NCI-H2081 (cell line): ENCODE measurements at regions not wholly inside any gene's neighbourhood (a gene's known extent, or its start where the extent isn't known, plus 50 kb on each side); places are given as distances from the start of the nearest gene placed in this dataset.
"Not testable (repeated sequence)": the region's sequence is repeated elsewhere in the genome, so short reads cannot be mapped to it uniquely, and the experiment has no call there.

Experiments used
- DNase-seq, 2 experiments: peaks; one replicate each; lab custom pipeline; 2025; lab: John Stamatoyannopoulos, UW

DNA sequence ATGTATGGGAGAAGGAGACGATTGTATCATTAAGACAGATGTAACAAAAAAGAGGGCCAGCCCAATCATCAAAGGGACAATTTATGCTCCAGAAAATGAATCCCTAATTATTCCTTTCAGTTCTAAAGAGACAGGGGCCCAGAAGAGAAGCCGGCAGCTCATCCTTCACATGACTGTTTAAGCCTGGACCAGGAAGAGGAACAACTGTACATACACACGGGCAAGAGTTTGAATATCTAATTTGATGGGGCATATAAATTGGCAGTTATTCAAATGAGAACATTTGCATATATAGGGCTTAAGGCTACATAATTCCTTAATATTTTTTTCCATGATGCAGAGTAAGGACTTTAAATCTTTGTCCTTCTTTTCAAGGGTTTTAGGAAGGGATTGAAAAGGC, 232.3 kb downstream of the TLE3 start:
- DNase-seq = no peak

DNA sequence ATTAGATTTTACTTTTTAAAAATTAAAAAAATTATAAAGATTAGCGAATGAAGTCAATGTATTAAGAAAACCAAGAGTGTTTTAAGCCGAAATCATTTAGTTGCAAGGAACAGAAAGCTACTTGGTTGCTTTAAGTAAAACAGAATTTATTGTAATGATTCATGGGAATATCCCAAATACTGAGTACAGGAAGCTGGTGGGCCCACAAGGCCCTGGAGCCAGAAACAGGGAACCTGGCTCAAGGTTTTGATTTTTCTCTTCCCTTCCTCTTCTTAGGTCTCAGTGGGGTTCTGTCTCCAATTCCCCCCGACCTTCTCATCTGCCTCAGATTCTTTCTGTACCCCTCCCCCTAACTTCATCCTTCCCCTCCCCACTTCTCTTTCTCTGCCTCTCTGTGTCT, 229.0 kb downstream of the TLE3 start:
- DNase-seq = no peak

DNA sequence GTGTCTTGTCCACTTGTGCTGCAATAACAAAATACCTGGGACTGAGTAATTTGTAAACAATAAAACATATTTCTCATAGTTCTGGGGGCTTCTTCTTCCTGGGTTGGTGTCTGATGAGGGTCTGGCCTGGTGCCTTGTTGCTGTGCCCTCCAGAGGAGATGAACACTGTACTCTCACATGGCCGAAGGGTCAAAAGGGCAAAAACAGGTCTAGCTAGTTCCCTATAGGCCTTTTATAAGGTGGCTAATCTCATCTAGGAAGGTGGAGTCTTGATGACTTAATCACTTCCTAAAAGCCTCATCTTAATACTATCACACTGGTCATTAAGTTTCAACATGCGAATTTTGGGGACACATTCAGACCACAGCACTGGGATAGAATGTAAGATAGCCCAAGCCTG, 228.4 kb downstream of the TLE3 start:
- DNase-seq = no peak

DNA sequence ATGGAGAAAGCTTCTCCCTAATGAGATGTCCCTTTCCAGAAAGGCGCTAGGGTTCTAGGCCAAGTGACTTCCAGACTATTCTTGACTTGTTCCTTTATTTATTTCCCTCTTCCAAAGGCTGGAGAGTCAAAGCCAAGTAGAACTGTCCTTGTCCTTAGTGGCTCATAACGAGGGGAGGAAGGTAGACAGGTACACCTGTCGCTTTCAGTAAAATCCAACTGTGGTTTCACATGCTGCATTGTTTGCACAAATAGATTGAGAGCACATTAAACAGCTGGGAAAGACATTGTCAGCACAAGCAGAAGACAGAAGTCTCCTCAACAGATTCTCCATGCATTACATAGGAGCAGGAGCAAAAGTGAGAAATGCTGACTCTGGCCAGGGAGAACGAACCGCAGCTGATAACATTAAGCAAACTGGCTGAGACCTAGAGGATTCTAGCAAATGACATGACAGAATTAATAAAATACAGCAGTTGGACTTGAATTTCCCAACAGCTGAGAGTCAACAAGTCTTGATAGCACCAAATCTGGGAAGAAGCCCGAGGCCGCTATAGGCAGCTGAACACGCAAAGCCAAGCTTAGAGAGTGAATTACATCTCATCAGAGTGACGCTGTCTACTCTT, 227.7 kb downstream of the TLE3 start:
- DNase-seq = peak; percentile 12 to 61

DNA sequence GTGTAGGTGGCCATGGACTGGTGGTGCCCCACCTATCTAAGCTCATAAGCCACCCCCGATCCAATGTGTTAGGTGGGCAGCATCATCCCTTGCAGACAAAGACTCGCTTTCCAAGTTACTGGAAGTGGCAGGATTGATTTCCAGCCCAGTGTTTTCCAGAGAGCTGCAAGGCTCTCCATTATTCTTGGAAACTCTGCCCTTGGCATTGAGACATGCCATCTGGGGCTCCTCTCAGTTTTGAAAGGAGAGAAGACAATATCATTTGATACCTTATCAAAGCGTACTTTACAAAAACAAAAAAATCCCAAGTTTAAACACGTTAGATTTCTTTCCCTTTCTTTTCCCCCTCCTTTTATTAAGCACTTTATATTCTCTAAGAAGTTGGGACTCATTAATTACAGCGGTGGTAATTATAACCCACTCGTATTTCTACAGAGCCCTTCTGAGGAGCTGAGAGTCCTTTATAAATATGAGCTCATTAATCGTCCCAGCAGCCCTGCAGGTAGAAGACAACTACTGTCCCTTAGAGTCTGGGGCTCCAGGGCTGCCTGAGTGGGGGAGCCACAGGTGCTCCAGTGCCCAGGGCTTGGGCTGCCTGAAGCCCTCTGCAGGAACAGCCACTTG, 226.1 kb downstream of the TLE3 start:
- no peak for DNase-seq

DNA sequence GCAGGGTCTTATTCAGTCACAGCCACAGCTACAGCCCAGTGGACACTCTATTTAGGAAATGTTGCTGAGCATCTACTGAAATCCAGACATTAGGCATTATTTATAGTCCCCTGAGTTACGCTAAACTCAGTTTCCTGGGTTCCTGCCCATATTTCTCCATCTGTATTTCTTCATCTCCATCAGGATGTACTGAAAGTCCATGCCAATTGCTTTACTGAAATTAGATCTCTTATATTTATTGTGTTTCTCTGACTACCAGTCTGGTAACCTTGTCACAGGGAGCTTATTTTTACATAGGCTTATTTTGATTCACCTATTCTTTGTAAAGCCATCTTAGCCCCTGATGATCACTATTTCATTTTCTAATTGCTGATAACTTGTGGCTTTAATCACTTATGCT, 223.9 kb downstream of the TLE3 start:
- no peak for DNase-seq

DNA sequence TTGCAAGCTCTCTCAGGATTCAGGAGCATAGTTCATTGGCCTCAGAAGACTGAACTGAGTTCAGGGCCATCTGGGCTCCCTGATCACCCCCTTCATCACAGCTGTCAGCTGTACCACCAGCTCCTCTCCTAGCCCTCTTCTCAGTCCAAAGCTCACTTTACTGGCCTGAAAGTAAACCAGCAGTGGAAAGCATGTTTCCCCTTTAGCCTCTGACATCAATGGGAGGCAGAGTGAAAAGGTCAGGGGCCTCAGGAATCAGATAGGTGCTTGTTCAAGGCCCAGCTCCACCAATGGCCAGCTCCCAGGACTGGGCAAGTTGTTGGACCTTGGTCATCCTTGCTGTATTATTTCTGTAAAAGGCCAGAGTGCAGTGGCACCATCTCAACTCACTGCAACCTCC, 223.4 kb downstream of the TLE3 start:
- no peak for DNase-seq

DNA sequence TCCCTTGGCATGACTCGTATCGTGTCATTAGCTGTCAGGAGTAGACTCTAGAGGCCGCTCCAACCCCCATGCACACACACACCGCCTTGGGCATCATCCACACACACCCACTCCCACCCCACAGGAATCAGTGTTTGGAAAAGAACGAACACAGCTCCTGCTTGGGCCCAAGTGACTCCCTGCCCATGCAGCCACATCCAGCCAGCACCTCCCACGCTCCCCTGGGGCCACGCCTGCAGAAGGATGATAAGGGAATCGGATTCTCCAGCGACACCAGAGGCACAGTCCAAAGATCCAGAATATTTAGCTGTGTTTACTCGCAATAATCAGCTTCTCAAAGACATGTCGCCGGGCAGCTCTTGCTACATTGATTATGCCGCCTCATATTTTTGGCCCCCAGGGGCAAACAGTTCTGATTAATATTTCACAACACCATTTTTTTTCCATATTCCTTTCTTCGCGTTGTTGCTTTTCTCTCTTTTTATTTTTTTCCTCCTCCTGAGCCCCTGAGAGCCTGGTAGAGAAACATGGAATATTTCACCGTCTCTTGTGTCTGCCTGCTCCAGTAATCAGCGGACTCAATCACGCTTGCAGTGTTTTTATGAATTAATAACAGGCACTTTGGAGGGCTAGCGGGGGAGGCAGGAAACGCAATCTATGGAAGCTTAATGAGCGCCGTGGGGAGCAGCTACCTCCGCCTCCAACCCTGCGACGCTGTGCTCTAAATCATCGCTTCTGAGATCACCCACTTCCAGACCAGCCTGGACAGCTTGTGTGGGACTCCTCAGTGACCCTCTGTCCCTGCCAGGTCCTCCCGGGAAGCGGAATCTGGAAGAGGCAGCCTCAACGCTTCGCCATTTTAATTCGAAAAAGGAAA, 221.4 kb downstream of the TLE3 start:
- DNase-seq = no peak

DNA sequence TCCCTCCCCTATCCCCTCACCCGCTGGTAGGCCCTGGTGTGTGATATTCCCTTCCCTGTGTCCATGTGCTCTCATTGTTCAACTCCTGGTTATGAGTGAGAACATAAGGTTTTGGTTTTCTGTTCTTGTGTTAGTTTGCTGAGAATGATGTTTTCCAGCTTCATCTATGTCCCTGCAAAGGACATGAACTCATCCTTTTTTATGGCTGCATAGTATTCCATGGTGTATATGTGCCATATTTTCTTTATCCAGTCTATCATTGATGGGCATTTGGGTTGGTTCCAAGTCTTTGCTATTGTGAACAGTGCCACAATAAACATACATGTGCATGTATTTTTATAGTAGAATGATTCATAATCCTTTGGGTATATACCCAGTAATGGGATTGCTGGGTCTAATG, 217.8 kb downstream of the TLE3 start:
- not testable (repeated sequence) for DNase-seq

DNA sequence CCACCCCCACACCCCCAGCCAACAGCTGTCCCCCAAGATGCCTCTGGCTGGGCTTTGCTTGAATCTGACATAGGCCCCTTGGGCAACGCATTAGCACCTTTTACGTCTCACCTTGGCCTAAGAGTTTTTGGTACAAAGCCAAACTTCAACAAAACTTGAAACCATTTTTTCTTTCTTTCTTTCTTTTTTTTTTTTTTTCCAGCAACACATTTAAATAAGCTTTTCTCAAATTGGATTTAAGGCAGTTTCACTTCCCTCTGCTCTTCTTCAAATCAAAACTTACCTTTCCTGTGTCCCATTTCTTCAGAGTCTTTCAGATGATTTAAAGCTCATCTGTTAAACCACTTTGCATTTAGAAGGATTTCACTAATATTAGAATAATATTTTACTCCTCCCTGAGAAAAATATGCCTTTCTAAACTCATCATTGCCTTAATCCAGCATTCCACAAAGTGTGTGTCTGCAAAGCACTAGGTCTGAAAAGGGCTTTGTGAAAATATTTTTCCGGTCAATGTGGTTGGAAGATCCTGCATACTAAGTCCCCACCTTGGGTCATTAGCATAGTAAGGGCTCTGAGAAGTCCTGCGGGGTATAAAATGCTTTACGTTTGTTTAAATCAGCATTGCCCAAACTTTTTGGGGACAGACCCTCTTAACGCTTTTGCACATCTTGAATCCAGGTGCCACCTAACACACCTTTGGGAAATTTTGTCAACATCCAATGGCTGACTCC, 217.0 kb downstream of the TLE3 start:
- DNase-seq = no peak

DNA sequence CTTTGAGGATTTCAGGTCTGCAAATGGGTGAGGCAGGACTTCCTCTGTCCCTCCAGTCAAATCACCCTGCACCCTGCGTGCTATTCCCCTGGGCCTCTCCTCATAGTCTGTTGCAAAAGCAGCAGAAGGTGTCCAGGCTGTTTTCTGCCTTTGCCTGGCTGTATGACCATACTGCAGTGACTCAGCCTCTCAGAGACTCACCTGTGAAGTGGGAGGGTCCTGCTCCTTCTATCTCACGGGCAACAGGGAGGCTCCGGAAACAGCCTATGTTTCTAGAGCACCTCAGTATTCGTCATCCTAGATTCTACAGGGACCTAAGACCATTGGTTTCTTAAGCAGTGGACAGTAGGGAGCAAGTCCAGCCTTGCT, 216.4 kb downstream of the TLE3 start:
- no peak for DNase-seq

DNA sequence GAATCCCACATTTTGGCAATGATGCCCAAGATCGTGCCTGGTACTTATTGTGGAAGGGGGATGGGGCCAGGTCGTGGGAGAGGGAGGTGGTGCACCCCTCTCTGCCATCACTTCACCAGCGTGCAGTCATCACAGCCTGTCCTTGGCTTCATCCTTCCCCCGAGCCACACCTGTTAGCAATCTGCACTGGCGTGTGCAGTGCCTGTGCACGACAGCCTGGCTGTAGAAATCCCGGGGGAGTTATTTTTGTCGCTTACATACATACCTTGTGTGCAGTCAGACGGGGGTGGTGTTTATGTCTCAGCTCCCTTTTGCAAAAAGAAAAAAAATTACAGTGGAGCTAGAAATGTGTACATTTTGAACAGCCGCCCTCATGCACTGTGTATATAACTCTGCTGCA, 216.0 kb downstream of the TLE3 start:
- no peak for DNase-seq

DNA sequence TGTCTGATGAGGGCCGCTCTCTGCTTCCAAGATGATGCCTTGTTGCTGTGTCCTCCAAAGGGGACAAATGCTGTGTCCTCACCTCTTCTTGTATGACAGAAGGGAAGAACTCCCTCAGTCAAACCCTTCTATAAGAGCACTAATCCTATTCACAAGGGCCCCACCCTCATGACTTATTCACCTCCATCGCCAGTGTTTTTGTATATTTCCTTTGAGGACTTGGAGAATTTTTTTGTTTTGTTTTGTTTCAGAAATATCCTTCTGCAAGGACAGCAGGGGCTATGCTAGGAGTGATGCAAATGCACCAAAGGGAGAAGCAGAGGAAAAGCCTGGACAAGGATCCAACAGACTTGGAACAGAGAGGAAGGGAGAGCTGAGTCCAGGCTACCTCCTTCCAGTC, 214.4 kb downstream of the TLE3 start:
- DNase-seq = no peak

DNA sequence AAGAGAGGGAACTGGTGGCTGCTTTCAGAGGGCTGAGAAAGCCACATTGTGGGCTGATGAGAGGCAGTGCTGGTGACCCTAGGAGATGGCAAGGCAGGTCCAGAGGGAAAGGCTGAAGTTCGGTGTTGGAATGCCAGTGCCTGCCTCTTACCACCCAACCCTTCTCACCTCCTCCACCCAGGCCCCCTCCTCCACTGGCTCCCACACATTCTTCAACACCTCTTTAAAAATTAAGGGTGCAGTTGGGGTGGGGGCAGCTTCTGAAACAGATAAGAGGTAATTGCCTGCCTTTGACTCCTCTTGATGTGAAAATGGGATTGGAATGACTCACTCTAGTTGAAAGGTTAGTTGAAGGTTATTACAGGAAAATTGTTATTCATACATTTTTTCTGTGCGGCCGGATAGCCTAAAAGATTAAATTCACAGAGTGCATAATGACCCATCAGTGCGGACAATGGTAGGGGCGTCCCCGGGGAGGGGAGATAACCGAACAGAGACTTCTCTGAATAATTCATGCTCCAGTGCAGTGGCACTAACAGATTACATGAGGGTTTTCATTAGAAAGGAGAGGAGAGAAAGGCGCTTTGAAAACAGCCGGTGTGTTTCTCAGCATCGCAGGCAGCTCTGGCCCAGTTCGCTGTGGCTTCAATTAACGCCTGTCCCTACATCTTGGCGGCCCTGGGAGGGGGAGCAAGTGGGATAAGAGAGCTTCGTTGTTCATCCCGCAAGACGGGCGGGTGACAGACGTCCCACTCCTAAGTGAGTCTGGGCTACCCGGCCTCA, 212.4 kb downstream of the TLE3 start:
- DNase-seq = no peak

DNA sequence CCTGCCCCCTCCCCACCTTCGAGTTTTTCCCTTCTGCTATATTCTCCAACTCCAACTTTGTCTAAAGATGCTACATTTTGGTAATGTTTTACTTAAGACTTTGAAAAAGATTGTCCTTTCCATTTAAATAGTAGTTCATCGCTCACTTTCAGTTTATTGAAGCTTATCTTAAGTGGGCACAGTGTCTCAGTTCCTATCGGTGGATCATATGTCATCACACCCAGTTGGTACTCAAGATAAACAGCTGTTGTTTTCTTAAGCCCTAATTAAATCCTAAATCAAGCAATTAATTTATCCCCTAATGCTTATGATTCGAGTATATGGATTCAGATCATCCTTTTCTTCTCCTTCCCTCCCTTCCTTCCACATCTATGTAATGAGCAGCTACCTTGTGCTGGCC, 210.7 kb downstream of the TLE3 start:
- no peak for DNase-seq

DNA sequence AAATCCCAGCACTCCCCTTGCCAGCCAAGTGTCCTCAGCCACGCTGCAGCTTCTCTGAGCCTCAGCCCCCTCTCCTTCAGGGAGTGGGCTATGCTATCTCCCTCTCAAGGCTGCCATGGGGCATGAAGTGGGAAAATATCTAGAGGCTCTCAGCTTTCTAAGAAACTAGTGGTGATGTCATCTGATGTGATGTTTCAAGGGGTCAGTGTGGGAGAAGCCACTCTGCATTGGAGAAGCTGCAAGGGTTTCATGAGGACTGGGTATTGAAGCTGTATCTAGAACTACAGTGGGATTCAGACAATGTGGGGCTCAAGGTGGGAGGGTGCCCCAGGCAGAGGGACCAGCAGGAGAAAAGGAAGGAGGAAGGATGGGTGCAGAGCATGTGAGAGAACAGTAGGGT, 210.2 kb downstream of the TLE3 start:
- no peak for DNase-seq

DNA sequence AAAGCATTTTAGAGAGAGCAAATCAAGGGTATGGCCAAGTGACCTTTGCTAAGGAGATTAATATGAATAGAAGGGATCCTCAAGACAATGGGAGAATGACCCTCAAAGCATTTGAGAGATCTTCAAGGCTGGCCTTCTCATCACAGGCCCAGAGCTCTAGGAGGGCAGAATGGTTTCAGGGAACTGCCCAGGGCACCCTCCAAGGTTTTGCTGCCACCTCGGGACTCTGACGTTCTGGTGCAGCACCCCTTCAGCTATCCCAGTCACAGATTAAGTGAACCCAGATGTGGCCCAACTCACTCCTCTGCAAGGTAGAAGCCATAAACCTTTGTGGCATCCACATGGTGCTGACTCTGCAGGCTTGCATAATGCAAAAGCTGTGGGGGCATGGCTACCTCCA, 209.3 kb downstream of the TLE3 start:
- no peak for DNase-seq

DNA sequence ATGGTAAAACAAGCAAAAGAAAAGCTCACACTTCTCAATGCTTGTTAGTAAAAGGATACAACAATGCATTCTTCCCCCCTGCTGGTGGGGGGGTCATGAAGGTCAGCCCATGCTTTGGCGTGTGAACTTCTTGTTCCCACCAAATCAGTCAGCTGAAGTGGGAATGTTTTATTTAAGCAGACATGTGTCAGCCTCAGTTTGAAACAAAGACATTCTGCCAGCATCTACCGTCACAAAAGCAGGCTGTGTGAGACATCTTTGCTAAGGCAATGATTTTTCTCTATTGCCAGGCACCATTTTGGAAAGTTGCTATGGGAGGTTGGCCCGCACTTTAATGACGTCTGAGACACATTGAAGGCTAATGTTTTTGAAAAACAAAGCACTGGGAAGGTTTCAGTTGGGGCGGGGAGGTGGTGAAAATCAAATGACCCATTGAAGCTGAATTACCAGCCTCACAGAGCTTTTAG, 206.6 kb downstream of the TLE3 start:
- DNase-seq = no peak

DNA sequence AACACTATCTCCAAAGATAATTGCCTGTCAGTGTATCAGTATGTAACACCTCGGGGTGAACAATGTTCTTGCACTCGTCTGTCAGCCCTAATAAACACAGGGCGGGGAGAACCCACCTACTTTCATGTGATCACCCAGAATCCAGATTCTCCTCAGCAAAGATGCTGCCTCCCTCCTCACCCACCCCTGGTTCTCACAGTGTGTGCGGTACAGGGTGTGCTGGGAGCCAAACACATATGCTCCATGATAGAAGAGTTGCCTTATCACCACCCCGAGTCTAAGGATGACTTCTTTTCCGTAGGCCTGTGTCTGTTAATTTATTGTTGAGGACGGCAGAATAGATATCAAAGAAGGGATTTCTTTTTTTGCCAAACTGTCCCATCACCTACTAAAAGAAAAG, 206.1 kb downstream of the TLE3 start:
- DNase-seq = no peak

DNA sequence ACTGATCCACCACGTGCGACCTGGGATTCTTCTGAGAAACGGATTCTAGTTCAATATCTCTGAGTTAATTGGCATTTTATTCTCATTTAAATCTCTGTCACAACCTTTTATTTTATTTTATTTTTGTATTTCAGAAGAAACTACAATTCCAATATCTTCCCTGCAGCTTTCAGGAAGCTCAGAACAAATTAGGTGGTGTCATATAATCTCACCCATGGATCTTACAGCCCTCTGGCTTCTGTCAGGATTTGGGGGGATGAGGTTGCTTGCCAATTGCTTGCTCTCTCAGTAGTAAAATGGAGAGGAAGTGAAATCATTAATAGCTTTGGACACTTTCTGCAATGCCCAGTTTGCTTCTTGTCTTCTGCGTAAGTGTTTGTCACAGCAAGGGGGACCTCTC, 205.4 kb downstream of the TLE3 start:
- no peak for DNase-seq

DNA sequence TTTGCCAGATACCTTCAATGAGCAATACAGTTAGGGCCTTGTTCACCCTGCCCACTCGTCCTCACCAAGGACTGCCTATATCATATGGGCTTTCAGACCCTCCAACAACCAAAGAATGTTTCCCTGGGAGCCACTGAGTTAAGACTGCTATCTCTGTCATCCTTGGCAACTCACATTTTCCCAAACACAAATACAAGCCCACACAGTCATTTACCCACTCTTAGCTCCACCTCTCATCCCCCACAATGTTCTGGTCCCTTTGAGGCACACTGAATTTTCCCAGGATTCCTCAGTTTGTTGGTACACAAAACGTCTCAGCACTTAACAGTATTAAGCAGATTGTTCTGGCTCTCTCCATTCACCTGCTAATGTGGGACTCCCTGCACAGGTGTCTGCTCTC, 204.6 kb downstream of the TLE3 start:
- no peak for DNase-seq

DNA sequence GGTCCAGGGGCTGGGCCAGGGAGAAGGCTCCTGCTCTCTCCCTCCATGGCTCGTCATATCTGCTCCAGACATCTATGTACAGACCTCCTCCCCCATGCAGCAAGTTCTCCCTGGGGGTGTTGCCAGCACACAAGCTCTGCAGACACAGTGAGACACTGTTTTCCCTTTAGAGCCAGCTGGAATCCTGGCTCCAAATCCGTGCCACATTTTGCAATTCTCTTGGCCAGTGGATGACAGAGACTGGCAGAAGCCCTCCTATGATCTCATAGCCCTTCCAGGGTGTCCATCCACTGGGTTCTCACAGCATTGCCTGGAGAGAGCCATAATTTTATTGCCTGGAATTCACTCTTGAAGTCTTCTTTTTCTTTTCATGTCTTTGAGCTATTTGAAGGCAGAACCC, 203.9 kb downstream of the TLE3 start:
- DNase-seq = no peak
